Colonic mucosa (tissue), 4 donors: ENCODE measurements at regions not wholly inside any gene's neighbourhood (a gene's known extent, or its start where the extent isn't known, plus 50 kb on each side); places are given as distances from the start of the nearest gene placed in this dataset.

Experiments used
- DNase-seq: peaks from one replicate; pipeline ENCODE4 v3.0.0-alpha.2; 2020
- H3K27ac ChIP-seq: fragments of 200-600 bp; one replicate; pipeline ENCODE4 v1.8.0; 2021
- H3K27me3 ChIP-seq: fragments of 200-600 bp; one replicate; pipeline ENCODE4 v1.8.0; 2021
- H3K36me3 ChIP-seq: fragments of 200-600 bp; one replicate; pipeline ENCODE4 v1.8.0; 2021
- H3K4me1 ChIP-seq: fragments of 200-600 bp; one replicate; pipeline ENCODE4 v1.8.0; 2021; ENCODE audit warnings: mild to moderate bottlenecking
- H3K4me3 ChIP-seq: fragments of 200-600 bp; one replicate; pipeline ENCODE4 v1.8.0; 2021
- H3K9ac ChIP-seq, 2 donors: one replicate each; pipeline ENCODE4 v1.7.0; 2013; ENCODE audit warnings: control low read depth in 2 of 2, low read depth in 2 of 2, low read length in 2 of 2
- H3K9me3 ChIP-seq: fragments of 200-600 bp; one replicate; pipeline ENCODE4 v1.8.0; 2021
- intact Hi-C: fragments of 100-400 bp; cut with DNase I; formaldehyde crosslinking; loops from one replicate; pipeline ENCODE4 v1.14.1; 2022
- TF ChIP-seq, protein P1 (sequence below): fragments of 200-600 bp; IDR thresholded peaks from one replicate; pipeline ENCODE4 v1.8.0; 2022; ENCODE audit warnings: antibody characterized with exemption, mild to moderate bottlenecking
- donor health status: healthy.
- donor health status: DM: no; HTN: no; CAD: no.
- donor health status: DM: no; HTN: no; CAD: no.

DNA sequence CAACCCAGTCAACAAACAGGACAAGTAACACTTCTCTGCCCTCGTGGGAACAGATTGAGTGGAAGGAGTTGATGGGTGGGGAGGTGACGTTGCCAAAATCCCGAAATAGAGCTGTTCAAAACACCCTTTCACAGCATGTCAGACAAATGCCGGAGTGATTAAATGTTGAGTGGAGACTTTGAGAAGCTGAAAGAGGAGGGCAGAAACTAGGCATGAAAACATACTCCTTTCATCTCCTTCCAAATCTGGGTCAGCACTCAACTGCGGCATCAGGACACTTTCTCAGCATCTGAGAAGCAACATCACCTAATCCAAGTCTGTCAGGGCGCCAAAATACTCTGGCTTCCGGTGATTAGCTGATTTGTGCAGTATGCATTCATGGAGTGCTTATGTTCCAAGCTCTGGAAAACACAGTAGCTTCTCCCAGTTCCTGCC, 51.5 kb upstream of the MRI1 start:
- no peaks in the 10 kb centered on the region for H3K4me1 ChIP-seq
- H3K9ac ChIP-seq: no peak overlapping the region
- no peak for DNase-seq
- intact Hi-C loops: no loop called here
- no peaks in the 10 kb centered on the region for H3K9me3 ChIP-seq
- H3K36me3 ChIP-seq: no peaks in the 10 kb centered on the region
- H3K27me3 ChIP-seq: no peaks in the 10 kb centered on the region
- TF ChIP-seq, protein P1, sequence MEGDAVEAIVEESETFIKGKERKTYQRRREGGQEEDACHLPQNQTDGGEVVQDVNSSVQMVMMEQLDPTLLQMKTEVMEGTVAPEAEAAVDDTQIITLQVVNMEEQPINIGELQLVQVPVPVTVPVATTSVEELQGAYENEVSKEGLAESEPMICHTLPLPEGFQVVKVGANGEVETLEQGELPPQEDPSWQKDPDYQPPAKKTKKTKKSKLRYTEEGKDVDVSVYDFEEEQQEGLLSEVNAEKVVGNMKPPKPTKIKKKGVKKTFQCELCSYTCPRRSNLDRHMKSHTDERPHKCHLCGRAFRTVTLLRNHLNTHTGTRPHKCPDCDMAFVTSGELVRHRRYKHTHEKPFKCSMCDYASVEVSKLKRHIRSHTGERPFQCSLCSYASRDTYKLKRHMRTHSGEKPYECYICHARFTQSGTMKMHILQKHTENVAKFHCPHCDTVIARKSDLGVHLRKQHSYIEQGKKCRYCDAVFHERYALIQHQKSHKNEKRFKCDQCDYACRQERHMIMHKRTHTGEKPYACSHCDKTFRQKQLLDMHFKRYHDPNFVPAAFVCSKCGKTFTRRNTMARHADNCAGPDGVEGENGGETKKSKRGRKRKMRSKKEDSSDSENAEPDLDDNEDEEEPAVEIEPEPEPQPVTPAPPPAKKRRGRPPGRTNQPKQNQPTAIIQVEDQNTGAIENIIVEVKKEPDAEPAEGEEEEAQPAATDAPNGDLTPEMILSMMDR: no peak
- H3K4me3 ChIP-seq: no peak overlapping the region
- H3K27ac ChIP-seq: no peak overlapping the region

DNA sequence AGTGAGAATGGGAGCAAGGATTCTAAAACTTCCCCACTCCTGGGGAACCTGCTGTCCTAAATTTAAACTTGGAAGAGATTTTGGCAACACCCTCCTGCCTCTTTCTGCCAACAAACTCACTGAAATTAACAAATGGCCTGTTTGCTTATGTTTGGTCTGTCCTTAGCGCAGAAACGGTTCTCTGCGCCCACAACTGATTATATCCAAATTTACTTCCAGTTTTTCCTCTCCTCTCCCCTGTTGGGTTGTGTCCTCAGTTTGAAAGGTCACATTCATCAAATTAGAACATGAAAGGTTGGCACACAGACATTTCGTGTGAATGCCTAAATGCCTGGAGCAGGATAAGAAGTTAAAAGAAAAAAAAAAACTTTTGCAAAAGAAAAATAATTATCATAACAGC, 56.4 kb upstream of the MRI1 start:
- Histone ChIP-seq H3K27ac (no peak overlapping the region), H3K9me3 (no peaks in the 10 kb centered on the region), H3K4me1 (no peaks in the 10 kb centered on the region), H3K27me3 (no peaks in the 10 kb centered on the region), H3K36me3 (no peaks in the 10 kb centered on the region), H3K9ac (no peak overlapping the region), H3K4me3 (no peak overlapping the region)
- TF ChIP-seq, protein P1: no peak
- intact Hi-C loops: no loop called here
- DNase-seq: no peak

DNA sequence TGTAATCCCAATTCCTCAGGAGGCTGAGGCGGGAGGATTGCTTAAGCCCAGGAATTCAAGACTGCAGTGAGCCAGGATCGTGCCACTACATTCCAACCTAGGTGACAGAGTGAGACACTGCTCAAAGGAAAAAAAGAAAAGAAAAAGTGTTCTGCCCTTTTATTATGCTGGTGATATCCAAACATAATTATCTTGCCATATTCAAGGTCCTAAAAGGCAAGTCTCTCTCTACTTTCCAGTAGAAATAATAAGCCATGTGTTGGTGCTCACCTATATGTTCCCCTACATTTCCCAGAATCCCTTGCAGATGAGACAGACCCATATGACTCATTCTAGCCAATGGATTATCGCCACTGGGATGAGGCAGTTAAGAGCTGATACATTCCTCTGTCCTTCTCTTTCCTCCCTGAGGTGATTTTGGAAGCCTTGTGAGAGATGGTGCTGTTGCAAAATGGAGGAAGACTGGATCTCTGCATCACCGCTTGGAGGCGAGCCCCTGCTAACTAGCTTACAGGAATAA, 58.3 kb upstream of the MRI1 start:
- no peak for DNase-seq
- Histone ChIP-seq H3K9ac (no peak overlapping the region), H3K4me3 (no peak overlapping the region), H3K36me3 (no peaks in the 10 kb centered on the region), H3K4me1 (no peaks in the 10 kb centered on the region), H3K27me3 (no peaks in the 10 kb centered on the region), H3K27ac (no peak overlapping the region), H3K9me3 (no peaks in the 10 kb centered on the region)
- TF ChIP-seq, protein P1: no peak
- intact Hi-C loops: no loop called here

DNA sequence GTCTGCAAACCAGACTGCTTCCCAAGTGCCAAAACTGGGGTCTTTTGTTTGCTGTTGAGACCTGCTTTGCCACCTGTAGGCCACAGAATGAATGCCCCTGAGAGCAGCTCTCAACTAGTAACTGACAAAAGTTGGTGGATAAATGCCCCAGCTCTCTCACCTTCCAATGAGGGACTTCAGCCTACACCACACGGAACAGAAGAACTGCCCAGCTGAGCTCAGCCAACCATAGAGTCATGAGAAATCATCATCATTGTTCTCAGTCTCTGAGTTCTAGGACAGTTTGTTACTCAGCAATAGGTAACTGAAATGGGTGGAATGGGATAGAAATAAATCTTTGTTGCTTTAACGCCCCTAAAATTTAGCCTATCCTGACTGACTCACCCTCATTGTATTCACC, 59.1 kb upstream of the MRI1 start:
- no peak overlapping the region for H3K4me3 ChIP-seq
- H3K4me1 ChIP-seq: no peaks in the 10 kb centered on the region
- H3K9me3 ChIP-seq: no peaks in the 10 kb centered on the region
- H3K27me3 ChIP-seq: no peaks in the 10 kb centered on the region
- no peak overlapping the region for H3K9ac ChIP-seq
- intact Hi-C loops: no loop called here
- no peak overlapping the region for H3K27ac ChIP-seq
- TF ChIP-seq, protein P1: no peak
- no peaks in the 10 kb centered on the region for H3K36me3 ChIP-seq
- DNase-seq: no peak

DNA sequence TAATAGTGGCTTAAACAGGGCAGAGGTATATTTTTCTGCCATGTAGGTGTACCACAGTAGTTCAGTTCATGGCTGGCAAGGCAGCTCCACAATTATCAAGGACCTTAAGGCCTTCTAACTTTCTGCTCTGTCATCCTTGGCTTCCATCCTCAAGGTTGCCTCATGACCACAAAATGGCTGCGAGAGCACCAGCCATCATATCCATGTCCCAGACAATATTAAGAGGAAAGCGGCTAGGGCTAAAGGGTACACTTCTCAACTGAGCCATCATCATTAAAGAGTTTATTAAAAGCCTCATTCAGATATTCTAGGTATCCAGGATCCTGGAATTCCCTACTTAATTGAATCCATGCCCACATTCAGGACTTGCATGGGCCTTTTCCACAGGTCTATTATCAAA, 62.7 kb upstream of the MRI1 start:
- Histone ChIP-seq H3K9me3 (no peaks in the 10 kb centered on the region), H3K9ac (no peak overlapping the region), H3K27ac (no peak overlapping the region), H3K4me3 (no peak overlapping the region), H3K36me3 (no peaks in the 10 kb centered on the region), H3K27me3 (no peaks in the 10 kb centered on the region), H3K4me1 (no peaks in the 10 kb centered on the region)
- intact Hi-C loops: no loop called here
- TF ChIP-seq, protein P1: no peak
- no peak for DNase-seq
